IPS-18a (cell line): ENCODE measurements at regions not wholly inside any gene's neighbourhood (a gene's known extent, or its start where the extent isn't known, plus 50 kb on each side); places are given as distances from the start of the nearest gene placed in this dataset.

ENCODE experiments used
- H3K27ac ChIP-seq: one replicate; pipeline ENCODE4 v1.5.1; 2013; ENCODE audit warnings: low read length
- H3K27me3 ChIP-seq: one replicate; pipeline ENCODE4 v1.6.1; 2013; ENCODE audit warnings: mild to moderate bottlenecking, low read length; ENCODE audit not compliant: control insufficient read depth, insufficient read depth
- H3K36me3 ChIP-seq: one replicate; pipeline ENCODE4 v1.6.1; 2013; ENCODE audit warnings: low read depth, low read length; ENCODE audit not compliant: control insufficient read depth
- H3K4me1 ChIP-seq: one replicate; pipeline ENCODE4 v1.6.1; 2013; ENCODE audit warnings: low read depth, low read length; ENCODE audit not compliant: control insufficient read depth
- H3K4me3 ChIP-seq: one replicate; pipeline ENCODE4 v1.5.1; 2013; ENCODE audit warnings: low read length
- H3K9ac ChIP-seq: one replicate; pipeline ENCODE4 v1.6.1; 2013; ENCODE audit warnings: mild to moderate bottlenecking, low read length, moderate library complexity
- H3K9me3 ChIP-seq: one replicate; pipeline ENCODE4 v1.6.1; 2013; ENCODE audit warnings: low read depth, low read length; ENCODE audit not compliant: control insufficient read depth

- no peaks in the 10 kb centered on the region for H3K36me3 ChIP-seq
- H3K4me1 ChIP-seq = no peaks in the 10 kb centered on the region
- H3K9me3 ChIP-seq = no peaks in the 10 kb centered on the region
- H3K9ac ChIP-seq = no peak overlapping the region
- no peaks in the 10 kb centered on the region for H3K27me3 ChIP-seq
- H3K27ac ChIP-seq = no peak overlapping the region
- H3K4me3 ChIP-seq = no peak overlapping the region
Observed at GRCh38 chr12:33323823-33324222, 115.8 kb downstream of the SYT10 start.

- H3K9ac ChIP-seq = no peak overlapping the region
- H3K4me1 ChIP-seq = no peaks in the 10 kb centered on the region
- no peak overlapping the region for H3K4me3 ChIP-seq
Observed at GRCh38 chr12:33322519-33322918, 117.1 kb downstream of the SYT10 start.

GRCh38 chr12:33317746-33318145 lies 121.9 kb downstream of the SYT10 start:
- no peaks in the 10 kb centered on the region for H3K4me1 ChIP-seq
- H3K9me3 ChIP-seq = no peaks in the 10 kb centered on the region
- no peak overlapping the region for H3K9ac ChIP-seq
- no peak overlapping the region for H3K4me3 ChIP-seq
- H3K27ac ChIP-seq = no peak overlapping the region
- no peaks in the 10 kb centered on the region for H3K36me3 ChIP-seq
- no peaks in the 10 kb centered on the region for H3K27me3 ChIP-seq

More at GRCh38 chr12:33322519-33322918, 117.1 kb downstream of the SYT10 start:
- H3K27ac ChIP-seq = no peak overlapping the region
- no peaks in the 10 kb centered on the region for H3K9me3 ChIP-seq
- H3K27me3 ChIP-seq = no peaks in the 10 kb centered on the region
- H3K36me3 ChIP-seq = no peaks in the 10 kb centered on the region

GRCh38 chr12:33314223-33314622 lies 125.4 kb downstream of the SYT10 start:
- H3K27me3 ChIP-seq = no peaks in the 10 kb centered on the region
- no peaks in the 10 kb centered on the region for H3K4me1 ChIP-seq
- no peak overlapping the region for H3K4me3 ChIP-seq
- no peaks in the 10 kb centered on the region for H3K9me3 ChIP-seq
- H3K36me3 ChIP-seq = no peaks in the 10 kb centered on the region
- no peak overlapping the region for H3K9ac ChIP-seq
- no peak overlapping the region for H3K27ac ChIP-seq

GRCh38 chr12:33313476-33313875 lies 126.1 kb downstream of the SYT10 start:
- no peak overlapping the region for H3K27ac ChIP-seq
- H3K27me3 ChIP-seq = no peaks in the 10 kb centered on the region
- H3K9me3 ChIP-seq = no peaks in the 10 kb centered on the region
- H3K4me1 ChIP-seq = no peaks in the 10 kb centered on the region
- no peak overlapping the region for H3K4me3 ChIP-seq
- H3K9ac ChIP-seq = no peak overlapping the region
- no peaks in the 10 kb centered on the region for H3K36me3 ChIP-seq

- H3K27me3 ChIP-seq = no peaks in the 10 kb centered on the region
- H3K9me3 ChIP-seq = no peaks in the 10 kb centered on the region
- no peak overlapping the region for H3K4me3 ChIP-seq
- H3K27ac ChIP-seq = no peak overlapping the region
- H3K36me3 ChIP-seq = no peaks in the 10 kb centered on the region
- H3K4me1 ChIP-seq = no peaks in the 10 kb centered on the region
- no peak overlapping the region for H3K9ac ChIP-seq
Observed at GRCh38 chr12:33310471-33310870, 129.1 kb downstream of the SYT10 start.

- no peaks in the 10 kb centered on the region for H3K36me3 ChIP-seq
- no peaks in the 10 kb centered on the region for H3K4me1 ChIP-seq
- H3K9ac ChIP-seq = no peak overlapping the region
- H3K4me3 ChIP-seq = no peak overlapping the region
- no peaks in the 10 kb centered on the region for H3K27me3 ChIP-seq
- H3K27ac ChIP-seq = no peak overlapping the region
- no peaks in the 10 kb centered on the region for H3K9me3 ChIP-seq
Observed at GRCh38 chr12:33304176-33304575, 135.4 kb downstream of the SYT10 start.

GRCh38 chr12:33296529-33296928 lies 143.1 kb downstream of the SYT10 start:
- no peaks in the 10 kb centered on the region for H3K36me3 ChIP-seq
- H3K9me3 ChIP-seq = no peaks in the 10 kb centered on the region
- H3K9ac ChIP-seq = no peak overlapping the region
- no peaks in the 10 kb centered on the region for H3K4me1 ChIP-seq
- H3K27me3 ChIP-seq = no peaks in the 10 kb centered on the region
- no peak overlapping the region for H3K4me3 ChIP-seq
- no peak overlapping the region for H3K27ac ChIP-seq

GRCh38 chr12:33290703-33291102 lies 148.9 kb downstream of the SYT10 start:
- no peaks in the 10 kb centered on the region for H3K9me3 ChIP-seq
- no peak overlapping the region for H3K9ac ChIP-seq
- H3K4me3 ChIP-seq = no peak overlapping the region
- H3K36me3 ChIP-seq = no peaks in the 10 kb centered on the region
- no peak overlapping the region for H3K27ac ChIP-seq
- no peaks in the 10 kb centered on the region for H3K4me1 ChIP-seq
- H3K27me3 ChIP-seq = no peaks in the 10 kb centered on the region

- Histone ChIP-seq H3K4me1 (no peaks in the 10 kb centered on the region), H3K36me3 (no peaks in the 10 kb centered on the region), H3K27me3 (no peaks in the 10 kb centered on the region), H3K4me3 (no peak overlapping the region), H3K9ac (no peak overlapping the region), H3K9me3 (peaks cover 7% of the 10 kb centered on the region), H3K27ac (no peak overlapping the region)
Observed at GRCh38 chr12:33283054-33283453, 156.6 kb downstream of the SYT10 start.

- Histone ChIP-seq H3K4me1 (no peaks in the 10 kb centered on the region), H3K27me3 (no peaks in the 10 kb centered on the region), H3K9me3 (peaks cover 7% of the 10 kb centered on the region), H3K27ac (no peak overlapping the region), H3K9ac (no peak overlapping the region), H3K4me3 (no peak overlapping the region), H3K36me3 (no peaks in the 10 kb centered on the region)
Observed at GRCh38 chr12:33277376-33277775, 162.2 kb downstream of the SYT10 start.

- no peaks in the 10 kb centered on the region for H3K27me3 ChIP-seq
- no peak overlapping the region for H3K9ac ChIP-seq
- H3K4me1 ChIP-seq = no peaks in the 10 kb centered on the region
- H3K9me3 ChIP-seq = no peaks in the 10 kb centered on the region
- no peaks in the 10 kb centered on the region for H3K36me3 ChIP-seq
- no peak overlapping the region for H3K4me3 ChIP-seq
- H3K27ac ChIP-seq = no peak overlapping the region
Observed at GRCh38 chr12:33267641-33268040, 172.0 kb downstream of the SYT10 start.
